NCI-H146 treated with DMSO at 0.1 percent for 48 hours (cell line): ENCODE measurements at regions not wholly inside any gene's neighbourhood (a gene's known extent, or its start where the extent isn't known, plus 50 kb on each side); places are given as distances from the start of the nearest gene placed in this dataset.
"Not testable (repeated sequence)": the region's sequence is repeated elsewhere in the genome, so short reads cannot be mapped to it uniquely, and the experiment has no call there.

Source experiments
- DNase-seq: peaks from one replicate; lab custom pipeline; 2025; ENCODE audit not compliant: unreplicated experiment; lab: John Stamatoyannopoulos, UW

GRCh38 chr4:131725521-131725920 is 1423.6 kb upstream of the PCDH10 start:
- DNase-seq, result not testable (repeated sequence)

DNA sequence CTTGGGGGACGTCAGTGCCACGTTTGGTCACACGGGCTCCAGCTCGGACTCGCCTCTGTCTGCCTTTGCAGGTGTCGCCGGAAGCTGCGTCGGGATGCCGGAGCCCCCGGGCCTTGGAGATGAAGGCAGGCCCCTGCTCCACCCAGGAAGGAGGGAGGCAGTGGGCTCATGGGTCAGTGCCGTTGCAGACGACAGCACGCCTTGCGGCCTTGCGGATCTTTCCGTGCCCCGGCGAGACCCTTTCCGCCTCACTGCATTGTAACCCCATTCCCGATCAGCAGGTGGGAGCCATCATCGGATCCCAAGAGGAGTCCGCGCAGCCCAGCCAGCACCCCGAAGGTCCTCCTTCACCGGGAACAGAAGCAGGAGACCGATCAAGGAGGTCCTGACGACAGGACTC is 1422.2 kb upstream of the PCDH10 start:
- not testable (repeated sequence) for DNase-seq

GRCh38 chr4:131727418-131727817 is 1421.7 kb upstream of the PCDH10 start:
- DNase-seq, result not testable (repeated sequence)

- not testable (repeated sequence) for DNase-seq
These were observed 1419.9 kb upstream of the PCDH10 start for GRCh38 chr4:131729205-131729604.

GRCh38 chr4:131729716-131730398 is 1419.2 kb upstream of the PCDH10 start:
- DNase-seq, result not testable (repeated sequence)

DNA sequence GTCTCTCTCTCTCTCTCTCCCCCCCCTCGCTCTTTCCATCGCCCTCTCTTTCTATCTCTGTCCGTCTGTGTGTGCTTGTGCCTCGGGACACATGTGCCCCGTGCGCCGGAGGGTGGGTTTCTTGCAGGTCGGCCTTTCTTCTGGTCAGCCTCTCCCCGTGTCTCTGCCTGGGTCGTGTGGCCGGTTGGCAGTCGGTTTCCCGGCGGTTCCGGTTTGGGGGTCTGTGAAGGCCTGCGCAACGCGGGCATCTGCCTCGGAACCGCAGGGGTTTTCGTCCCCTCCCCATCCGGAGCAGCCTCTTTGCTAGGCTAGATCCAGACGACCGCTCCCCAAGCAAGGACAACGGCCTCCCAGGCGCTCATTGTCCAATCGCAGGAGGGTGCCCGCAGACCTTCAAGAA is 1418.5 kb upstream of the PCDH10 start:
- not testable (repeated sequence) for DNase-seq

GRCh38 chr4:131732034-131732630 is 1417.0 kb upstream of the PCDH10 start:
- not testable (repeated sequence) for DNase-seq

DNA sequence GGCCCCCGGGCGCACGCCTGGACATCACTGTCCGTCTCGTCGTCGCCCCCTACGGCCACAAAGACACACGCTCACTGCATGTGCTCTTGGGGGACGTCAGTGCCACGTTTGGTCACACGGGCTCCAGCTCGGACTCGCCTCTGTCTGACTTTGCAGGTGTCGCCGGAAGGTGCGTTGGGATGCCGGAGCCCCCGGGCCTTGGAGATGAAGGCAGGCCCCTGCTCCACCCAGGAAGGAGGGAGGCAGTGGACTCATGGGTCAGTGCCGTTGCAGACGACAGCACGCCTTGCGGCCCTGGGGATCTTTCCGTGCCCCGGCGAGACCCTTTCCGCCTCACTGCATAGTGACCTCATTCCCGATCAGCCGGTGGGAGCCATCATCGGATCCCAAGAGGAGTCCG is 1414.8 kb upstream of the PCDH10 start:
- DNase-seq, result not testable (repeated sequence)

- DNase-seq, result not testable (repeated sequence)
These were observed 1414.2 kb upstream of the PCDH10 start for GRCh38 chr4:131734851-131735385.

DNA sequence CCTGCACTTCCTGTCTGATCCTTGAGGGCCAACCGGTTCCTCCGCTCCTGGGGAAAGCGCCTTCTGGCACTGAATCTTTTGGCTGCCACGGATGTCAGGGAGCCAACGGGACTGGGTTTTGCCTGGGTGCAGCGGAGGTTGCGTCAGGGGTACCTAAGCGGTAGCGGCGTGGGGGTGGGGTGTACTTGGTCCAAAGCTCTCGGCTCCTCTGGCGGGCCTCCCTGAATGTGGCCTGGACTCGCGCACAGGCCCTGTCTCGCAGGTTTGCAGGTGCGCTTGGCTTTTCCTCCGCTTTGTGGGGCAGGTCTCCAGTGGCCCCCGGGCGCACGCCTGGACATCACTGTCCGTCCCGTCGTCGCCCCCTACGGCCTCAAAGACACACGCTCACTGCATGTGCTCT is 1410.1 kb upstream of the PCDH10 start:
- DNase-seq, result not testable (repeated sequence)

- not testable (repeated sequence) for DNase-seq
These were observed 1407.3 kb upstream of the PCDH10 start for GRCh38 chr4:131741836-131742235.

GRCh38 chr4:131742536-131743205 is 1406.4 kb upstream of the PCDH10 start:
- not testable (repeated sequence) for DNase-seq

DNA sequence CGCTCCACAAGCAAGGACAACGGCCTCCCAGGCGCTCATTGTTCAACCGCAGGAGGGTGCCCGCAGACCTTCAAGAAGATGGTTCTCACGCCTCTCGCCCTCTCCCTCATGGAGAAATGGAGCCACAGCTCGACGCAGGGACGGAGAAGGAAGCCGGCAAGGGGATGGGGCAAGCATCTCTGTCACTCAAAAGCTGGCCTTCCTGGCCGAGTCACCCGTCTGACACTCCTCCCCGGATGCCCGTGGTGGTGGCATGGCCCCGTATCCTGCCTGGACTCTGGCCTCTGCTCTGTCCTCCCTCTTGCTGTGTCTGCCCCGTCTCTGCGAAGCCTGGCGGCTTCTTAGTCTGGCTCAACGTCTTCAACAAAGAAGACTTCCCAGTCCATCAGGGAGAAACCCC is 1405.7 kb upstream of the PCDH10 start:
- not testable (repeated sequence) for DNase-seq

DNA sequence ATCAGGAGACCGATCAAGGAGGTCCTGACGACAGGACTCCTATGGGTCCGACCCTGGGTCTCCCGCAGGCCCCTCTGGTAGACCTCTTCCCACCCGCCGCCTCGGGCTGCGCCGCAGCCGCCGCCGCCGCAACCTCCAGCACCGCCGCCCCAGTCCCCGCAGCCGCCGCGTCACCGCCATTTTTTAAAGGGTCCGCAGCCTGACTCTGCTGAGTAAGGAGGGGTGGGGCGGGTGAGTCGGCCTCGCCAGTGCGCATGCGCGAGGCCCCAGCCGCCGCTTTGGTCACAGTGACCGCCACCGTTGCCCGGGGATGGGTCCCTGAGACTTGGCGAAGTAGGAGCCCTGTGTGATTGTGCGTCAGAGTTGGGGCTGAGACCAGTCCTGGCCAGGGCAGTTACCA is 1401.9 kb upstream of the PCDH10 start:
- not testable (repeated sequence) for DNase-seq

DNA sequence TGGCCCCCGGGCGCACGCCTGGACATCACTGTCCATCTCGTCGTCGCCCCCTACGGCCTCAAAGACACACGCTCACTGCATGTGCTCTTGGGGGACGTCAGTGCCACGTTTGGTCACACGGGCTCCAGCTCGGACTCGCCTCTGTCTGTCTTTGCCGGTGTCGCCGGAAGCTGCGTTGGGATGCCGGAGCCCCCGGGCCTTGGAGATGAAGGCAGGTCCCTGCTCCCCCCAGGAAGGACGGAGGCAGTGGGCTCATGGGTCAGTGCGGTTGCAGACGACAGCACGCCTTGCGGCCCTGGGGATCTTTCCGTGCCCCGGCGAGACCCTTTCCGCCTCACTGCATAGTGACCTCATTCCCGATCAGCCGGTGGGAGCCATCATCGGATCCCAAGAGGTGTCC is 1399.9 kb upstream of the PCDH10 start:
- not testable (repeated sequence) for DNase-seq

- DNase-seq, result not testable (repeated sequence)
These were observed 1399.1 kb upstream of the PCDH10 start for GRCh38 chr4:131750006-131750405.

GRCh38 chr4:131750469-131750868 is 1398.6 kb upstream of the PCDH10 start:
- DNase-seq, result not testable (repeated sequence)

- DNase-seq, result not testable (repeated sequence)
These were observed 1386.9 kb upstream of the PCDH10 start for GRCh38 chr4:131762234-131762633.

GRCh38 chr4:131764730-131765129 is 1384.4 kb upstream of the PCDH10 start:
- DNase-seq, result no peak

DNA sequence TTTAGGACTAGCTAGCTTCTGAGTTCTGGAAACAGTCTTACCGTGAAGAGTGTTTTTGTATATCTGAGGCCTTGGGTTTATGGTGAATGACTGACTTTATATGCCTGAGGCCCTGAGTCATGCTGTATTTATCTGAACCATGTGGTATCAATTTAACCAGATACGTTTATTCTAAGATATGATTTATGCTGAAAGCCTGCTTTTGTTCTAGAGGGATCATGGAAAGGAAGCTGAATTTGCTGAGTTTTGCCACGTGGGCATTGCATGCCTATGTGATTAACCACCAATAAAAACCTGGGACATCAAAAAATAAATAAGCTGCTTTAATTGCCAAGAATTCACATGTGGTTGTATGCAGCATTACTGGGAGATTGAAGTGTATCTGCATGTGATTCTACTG is 1374.7 kb upstream of the PCDH10 start:
- not testable (repeated sequence) for DNase-seq

DNA sequence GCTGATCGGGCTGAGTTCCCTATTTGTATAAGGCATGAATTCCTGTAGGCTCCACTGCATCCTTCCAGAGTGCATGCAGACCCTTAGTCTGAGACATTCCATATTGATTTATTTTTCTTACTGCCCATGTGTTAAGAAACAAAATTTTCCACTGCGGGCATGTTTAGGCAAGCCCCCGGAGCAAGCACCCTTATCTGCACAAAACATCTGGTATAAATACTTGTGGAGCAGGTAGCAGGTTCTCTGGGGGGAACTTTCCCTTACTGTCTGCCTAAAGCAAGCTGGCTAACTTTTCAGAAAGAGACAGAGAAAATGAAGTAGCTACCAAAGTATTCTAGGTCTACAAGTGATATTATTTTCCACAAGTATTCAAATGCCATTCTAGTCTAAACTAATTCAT is 1338.5 kb upstream of the PCDH10 start:
- DNase-seq, result not testable (repeated sequence)
